NCI-H1694 (cell line): ENCODE measurements at regions not wholly inside any gene's neighbourhood (a gene's known extent, or its start where the extent isn't known, plus 50 kb on each side); places are given as distances from the start of the nearest gene placed in this dataset.

Experiments used
- DNase-seq: peaks from one replicate; lab custom pipeline; 2025; lab: John Stamatoyannopoulos, UW

- DNase-seq = no peak
Observed at GRCh38 chr2:116319935-116320334, 1494.6 kb upstream of the DDX18 start.

DNA sequence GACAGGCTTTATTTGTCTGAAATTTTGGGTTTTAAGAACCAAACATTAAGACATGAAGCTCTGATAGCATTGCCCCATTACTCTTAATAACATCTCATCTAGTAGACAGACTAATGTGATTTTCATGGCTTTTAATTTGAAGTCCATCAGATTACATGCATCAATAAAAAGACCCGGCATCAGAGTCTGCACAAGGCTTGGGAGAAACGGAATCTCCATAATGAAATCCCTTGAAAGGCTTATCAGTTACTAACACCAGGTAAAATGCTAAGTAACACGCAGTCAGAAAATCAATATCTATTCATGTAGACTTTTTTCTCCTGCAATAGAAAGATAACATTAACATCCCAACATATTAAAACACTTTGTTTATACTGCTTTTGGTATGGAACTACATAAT, 1485.2 kb upstream of the DDX18 start:
- no peak for DNase-seq

- DNase-seq = no peak
Observed at GRCh38 chr2:116340690-116341089, 1473.8 kb upstream of the DDX18 start.

DNA sequence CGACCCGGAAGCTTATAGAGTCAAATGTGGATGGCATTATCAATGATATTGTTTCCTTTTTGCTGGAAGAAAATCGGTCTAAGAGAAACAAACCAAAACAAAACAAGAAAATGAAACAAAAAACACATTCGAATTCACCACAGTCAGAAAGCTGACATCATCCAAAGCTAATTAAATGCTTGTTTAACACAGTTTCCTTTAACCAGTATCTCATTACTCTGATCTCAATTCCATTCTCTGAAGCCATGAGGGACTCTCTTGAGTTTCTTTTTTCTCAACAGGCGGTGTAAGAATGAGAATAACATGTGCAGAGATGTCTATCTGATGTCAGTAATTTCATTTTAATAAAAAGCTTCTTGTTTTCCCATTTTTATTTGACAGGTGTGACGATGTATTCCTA, 1448.3 kb upstream of the DDX18 start:
- DNase-seq = no peak

- DNase-seq = no peak
Observed at GRCh38 chr2:116378786-116379185, 1435.7 kb upstream of the DDX18 start.

DNA sequence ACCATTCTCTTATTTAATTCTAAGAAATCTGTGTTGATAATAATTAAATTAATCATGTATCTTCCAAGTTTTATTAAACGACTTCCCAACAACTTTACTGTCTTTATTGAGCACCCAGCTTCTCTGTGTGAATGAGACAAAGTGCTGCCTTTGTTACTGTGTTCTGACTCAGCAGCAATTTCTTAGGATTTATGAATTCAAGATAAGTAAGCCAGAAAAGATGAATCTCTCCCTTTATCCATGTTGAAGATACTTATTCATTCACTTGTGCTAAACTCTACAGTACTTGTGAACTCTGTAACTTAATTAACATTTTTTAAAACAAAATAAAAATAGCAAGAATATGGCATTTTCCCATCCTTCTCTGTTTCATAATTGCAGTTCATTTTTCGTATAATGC, 1403.3 kb upstream of the DDX18 start:
- DNase-seq = no peak

DNA sequence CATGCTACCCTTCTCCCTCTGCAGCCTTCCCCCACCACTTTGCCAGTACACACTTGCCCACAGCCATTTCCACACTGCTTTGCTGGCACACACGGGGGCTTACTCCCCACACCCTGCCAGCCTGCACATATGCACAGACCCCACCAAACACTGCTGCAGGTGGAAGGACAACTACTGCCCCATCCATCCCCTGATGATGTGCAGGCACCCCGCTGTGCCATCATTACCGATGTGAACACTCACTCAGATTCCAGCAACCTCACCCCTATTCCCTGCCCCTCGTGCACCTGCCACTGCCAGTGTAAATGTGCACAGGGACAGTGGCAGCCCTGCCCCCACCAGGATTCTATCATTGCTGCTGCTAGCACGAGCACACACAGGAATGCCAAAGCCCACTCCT, 1400.8 kb upstream of the DDX18 start:
- DNase-seq = no peak

DNA sequence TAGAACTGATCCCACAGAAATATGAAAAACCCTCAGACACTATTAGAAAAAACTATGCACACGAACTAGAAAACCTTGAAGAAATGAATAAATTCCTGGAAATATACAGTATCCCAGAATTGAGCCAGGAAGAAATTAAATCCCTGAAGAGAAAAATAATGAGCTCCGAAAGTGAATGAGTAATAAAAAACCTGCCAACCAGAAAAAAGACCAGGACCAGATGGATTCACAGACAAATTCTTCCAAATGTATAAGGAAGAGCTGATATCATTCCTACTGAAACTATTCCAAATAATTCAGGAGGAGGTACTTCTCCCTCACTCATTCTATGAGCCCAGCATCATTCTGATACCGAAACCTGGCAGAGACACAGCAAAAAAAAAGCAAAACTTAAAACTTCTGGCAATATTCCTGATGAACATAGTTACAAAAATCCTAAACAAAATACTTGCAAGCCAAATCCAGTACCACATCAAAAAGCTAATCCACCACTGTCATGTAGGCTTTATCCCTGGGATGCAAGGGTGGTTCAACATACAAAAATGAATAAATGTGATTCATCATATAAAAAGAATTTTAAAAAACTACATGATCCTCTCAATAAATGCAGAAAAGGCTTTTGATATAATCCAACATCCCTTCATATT, 1397.6 kb upstream of the DDX18 start:
- DNase-seq = no peak

GRCh38 chr2:116435648-116436047, 1378.8 kb upstream of the DDX18 start:
- no peak for DNase-seq

DNA sequence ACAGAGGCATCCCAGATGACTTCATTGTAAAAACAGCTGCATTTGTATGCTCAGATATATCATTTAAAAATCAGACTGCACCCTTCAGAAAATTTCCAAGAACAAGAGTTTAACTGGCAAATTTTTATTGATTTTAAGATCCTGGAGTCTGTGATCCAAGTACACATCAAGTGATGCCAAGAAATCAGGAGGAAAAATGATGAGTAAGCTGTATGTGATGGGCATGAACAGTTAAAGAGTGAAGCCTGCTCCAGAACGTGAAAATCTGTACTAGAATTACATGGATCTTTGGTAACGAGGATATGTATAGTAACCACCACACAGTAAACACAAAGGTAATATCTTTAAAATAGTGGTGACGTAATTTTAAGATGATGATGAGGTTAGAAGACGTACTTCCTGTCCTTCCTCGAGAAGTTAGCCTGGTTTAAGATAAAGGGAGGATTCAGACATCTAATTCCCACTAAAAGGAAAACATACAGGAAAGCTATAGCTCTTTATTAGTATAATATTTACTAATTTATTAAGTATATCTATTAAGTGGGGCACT, 1374.3 kb upstream of the DDX18 start:
- no peak for DNase-seq

GRCh38 chr2:116442418-116442817, 1372.1 kb upstream of the DDX18 start:
- DNase-seq = no peak

- no peak for DNase-seq
Observed at GRCh38 chr2:116444256-116444872, 1370.1 kb upstream of the DDX18 start.

GRCh38 chr2:116450990-116451389, 1363.5 kb upstream of the DDX18 start:
- DNase-seq = no peak

DNA sequence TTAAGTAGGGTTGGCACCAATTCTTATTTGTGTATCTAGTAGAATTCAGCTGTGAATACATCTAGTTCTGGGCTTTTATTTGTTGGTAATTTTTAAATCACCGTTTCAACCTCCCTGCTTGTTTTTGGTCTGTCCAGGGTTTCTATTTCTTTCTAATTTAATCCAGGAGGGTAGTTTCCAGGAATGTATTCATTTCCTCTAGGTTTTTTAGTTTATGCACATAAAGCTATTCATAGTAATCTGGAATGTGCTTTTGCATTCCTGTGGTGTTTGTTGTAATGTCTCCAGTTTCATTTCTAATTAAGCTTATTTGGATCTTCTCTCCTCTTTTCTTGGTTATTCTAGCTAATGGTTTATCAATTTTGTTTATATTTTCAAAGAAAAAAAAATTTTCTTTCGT, 1361.8 kb upstream of the DDX18 start:
- DNase-seq = no peak

DNA sequence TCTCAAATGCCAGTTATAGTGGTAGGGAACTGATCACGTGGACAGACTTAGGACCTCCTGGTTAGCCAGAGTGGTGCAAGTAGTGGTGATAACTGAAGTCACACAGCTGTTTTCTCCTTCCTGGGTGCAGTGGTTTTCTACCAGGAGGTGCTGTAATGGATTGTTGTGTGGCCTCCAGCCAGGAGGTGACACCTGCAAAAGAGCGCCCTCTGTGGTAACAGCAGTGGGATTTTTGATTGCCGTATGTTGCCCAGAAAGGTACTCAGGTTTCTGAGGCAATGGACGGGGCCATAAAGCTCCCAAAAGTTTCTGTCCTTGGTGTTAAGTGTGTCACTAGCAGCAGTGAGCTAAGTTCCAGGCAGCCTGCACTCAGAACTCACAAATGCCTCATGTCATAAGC, 1358.1 kb upstream of the DDX18 start:
- DNase-seq = no peak

GRCh38 chr2:116467243-116467642, 1347.2 kb upstream of the DDX18 start:
- peak; percentile 34 for DNase-seq

- no peak for DNase-seq
Observed at GRCh38 chr2:116477229-116477628, 1337.3 kb upstream of the DDX18 start.

DNA sequence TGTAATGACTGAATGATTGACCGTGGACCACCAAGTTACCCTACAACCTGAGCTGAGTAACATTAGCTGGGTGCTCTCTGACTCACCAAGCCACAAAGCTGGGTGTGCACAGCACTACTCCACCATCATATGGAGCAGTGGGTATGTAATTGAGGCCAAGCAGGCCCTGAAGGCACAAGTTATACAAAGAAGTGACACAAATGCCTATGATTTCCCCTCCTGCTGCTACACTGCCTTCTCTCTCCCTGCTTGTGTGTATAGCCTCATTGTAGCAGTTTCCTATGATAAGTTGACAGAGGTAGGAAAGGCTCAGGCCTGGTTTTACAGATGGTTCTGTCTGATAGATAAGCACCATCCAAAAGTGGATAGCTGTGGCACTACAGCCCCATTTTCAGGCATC, 1327.2 kb upstream of the DDX18 start:
- DNase-seq = no peak

DNA sequence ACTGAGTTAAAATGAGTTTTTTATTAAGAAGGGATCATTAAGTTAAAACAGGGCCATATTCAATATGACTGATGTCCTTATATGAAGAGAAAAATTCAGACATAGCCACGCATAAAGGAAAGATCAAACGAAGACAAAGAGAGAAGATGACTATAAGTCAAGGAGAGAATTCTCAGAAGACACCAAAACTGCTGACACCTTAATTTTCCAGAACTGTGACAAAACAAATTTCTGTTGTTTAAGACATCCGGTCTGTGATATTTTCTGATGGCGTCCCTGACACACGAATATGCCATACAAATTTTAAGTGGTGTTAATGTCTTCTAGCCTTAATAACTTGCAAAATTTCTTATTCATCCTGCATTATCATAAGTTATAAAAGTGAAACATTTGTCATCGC, 1325.2 kb upstream of the DDX18 start:
- no peak for DNase-seq

GRCh38 chr2:116489944-116490343, 1324.5 kb upstream of the DDX18 start:
- DNase-seq = no peak

GRCh38 chr2:116490511-116491145, 1323.9 kb upstream of the DDX18 start:
- DNase-seq = no peak

DNA sequence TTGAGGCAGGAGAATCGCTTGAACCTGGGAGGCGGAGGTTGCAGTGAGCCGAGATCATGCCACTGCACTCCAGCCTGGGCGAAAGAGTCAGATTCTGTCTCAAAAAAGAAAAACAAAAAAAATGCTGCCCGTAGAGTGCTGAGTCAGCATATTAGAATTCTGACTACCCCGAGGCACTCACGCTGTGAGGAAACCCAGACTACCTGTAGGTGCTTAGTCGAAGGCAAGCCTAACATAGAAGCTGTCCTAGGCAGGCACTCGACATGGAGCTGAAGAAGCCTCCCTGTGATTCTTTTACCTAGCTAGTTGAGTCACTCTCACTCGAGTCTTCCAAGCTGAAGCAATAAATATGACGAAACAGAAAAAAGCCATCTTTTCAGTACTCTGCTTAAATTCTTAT, 1323.2 kb upstream of the DDX18 start:
- no peak for DNase-seq

GRCh38 chr2:116499389-116499788, 1315.1 kb upstream of the DDX18 start:
- no peak for DNase-seq
